NCI-H446 (cell line): ENCODE measurements at regions not wholly inside any gene's neighbourhood (a gene's known extent, or its start where the extent isn't known, plus 50 kb on each side); places are given as distances from the start of the nearest gene placed in this dataset.
A peak's percentile ranks its signal among the peaks of the same experiment; 100 is the strongest.
"Not testable (repeated sequence)": the region's sequence is repeated elsewhere in the genome, so short reads cannot be mapped to it uniquely, and the experiment has no call there.

Source experiments
- DNase-seq, 2 experiments: peaks; one replicate each; lab custom pipeline; 2025; lab: John Stamatoyannopoulos, UW

DNA sequence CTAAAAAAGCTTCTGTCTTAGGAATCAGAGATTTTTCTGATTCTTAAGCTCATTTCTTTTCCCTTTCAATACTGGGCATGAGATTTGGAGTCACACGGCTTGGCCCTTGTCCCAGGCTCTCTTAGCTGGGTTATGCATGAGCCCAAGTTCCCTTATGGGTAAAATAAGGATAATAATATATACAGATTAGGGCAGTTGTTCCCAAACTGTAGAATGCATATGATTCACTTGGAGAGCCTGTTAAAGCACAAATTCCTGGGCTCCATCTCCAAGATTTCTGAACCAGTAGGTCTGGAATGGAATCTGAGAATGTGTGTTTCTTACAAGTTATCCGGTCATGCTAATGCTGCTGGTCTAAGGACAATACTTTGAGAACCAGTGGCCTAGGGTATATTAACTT, 154.0 kb downstream of the REEP3 start:
- peak in 1 of 2 experiments; percentile 38 for DNase-seq

DNA sequence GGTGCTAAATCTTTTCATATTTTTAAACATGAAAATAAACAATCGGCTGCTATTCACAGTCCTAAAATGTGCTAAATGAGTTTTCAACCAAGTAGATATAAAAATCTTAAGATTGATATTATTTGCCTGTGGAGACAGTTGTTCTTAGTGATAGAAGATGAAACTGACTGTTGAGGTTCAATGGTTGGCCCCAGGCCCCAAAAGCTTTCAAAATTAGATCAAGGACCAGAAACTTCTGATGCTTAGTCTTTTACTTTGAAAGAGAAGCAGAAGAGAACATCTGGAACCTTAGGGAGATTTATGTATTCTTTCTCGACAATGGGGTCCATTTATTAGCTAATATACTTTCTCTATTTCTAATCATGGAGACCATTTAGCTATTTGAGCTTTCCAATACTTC, 155.8 kb downstream of the REEP3 start:
- DNase-seq, result no peak

DNA sequence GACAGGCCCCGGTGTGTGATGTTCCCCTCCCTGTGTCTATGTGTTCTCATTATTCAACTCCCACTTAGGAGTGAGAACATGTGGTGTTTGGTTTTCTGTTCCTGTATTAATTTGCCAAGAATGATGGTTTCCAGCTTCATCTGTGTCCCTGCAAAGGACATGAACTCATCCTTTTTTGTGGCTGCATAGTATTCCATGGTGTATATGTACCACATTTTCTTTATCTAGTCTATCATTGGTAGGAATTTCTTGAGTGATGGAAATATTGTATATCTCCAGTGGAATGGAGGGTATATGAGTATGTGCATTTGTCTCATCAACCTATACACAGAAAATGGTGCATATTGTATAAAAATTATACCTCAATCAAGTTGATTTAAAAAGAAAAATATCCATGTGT, 159.3 kb downstream of the REEP3 start:
- not testable (repeated sequence) for DNase-seq

DNA sequence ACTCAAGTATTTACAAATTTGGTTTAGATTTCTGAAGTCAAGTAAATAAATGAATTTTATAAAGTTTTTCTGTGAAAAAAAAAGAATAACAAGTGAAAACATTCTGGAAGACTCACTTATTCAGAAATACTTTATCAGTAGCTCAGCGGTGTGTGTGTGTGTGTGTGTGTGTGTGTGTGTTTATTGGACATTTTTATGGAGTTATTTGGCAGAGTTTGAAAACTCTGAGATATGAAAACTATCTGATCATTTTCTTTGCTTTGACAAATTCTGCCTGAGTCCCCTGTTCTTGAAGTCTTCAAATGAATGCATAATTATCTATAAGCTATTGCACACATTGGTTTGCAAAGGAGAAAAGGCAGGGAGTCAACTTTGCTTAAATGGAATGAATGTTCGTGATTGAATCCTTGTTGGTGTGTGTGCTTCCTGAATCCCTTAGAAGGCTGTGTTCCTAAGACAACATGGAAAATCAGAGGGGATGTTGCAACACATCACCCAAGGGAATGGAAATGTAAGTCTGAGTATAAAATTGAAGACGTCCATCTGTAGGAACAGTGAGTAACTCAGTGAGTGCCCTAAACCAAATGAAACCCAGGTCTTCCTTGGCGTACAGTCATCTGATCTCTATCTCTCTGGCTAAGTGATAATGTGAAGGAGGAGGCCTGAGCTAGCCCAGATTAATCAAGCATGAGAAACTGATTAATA, 160.9 kb downstream of the REEP3 start:
- no peak for DNase-seq

DNA sequence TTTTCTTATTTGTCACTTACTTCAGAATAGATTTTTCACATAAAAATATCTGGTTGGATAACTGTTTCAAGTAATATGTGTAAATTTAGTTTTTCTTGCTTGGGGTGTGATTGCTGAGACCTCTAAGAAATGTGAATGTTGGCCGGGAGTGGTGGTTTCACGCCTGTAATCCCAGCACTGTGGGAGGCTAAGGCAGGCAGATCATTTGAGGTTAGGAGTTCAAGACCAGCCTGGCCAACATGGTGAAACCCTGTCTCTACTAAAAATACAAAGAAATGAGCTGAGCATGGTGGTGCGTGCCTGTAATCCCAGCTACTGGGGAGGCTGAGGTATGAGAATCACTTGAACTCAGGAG, 161.5 kb downstream of the REEP3 start:
- not testable (repeated sequence) for DNase-seq

DNA sequence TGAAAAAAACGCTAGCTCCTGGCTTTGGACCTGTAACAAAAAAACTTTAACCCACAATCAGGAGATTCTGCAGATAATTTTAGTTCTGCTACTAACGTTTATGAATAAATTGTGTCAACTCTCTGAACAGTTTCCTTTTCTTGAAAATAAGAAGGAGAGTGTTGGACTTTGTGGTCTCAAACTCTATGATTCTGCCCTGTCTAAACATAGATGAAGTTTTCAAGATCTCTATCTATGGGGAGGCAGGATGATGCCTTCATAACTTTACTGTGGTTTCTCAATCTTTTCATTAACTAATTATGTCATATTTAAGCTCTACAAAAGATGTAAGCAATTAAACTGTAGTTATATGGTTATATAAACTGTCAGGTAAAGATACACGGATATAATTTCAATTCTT, 162.0 kb downstream of the REEP3 start:
- no peak for DNase-seq

DNA sequence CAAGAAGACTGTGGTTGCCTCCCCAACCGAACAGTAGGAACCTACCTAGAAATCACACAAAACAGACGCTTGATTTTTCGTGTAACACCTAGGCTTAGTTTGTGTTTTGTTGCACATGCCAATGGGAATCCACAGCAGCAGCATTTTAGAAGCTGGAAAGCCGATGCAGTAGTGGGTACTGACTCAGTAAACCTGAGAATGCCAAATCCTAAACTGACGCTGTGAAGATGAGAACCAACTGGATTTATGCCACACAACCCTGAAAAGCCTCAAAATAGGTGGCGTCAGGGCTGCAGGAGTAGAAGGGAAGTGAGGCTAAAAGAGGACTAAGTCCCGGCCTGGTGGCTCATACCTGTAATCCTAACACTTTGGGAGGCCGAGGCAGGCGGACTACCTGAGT, 162.5 kb downstream of the REEP3 start:
- no peak for DNase-seq

DNA sequence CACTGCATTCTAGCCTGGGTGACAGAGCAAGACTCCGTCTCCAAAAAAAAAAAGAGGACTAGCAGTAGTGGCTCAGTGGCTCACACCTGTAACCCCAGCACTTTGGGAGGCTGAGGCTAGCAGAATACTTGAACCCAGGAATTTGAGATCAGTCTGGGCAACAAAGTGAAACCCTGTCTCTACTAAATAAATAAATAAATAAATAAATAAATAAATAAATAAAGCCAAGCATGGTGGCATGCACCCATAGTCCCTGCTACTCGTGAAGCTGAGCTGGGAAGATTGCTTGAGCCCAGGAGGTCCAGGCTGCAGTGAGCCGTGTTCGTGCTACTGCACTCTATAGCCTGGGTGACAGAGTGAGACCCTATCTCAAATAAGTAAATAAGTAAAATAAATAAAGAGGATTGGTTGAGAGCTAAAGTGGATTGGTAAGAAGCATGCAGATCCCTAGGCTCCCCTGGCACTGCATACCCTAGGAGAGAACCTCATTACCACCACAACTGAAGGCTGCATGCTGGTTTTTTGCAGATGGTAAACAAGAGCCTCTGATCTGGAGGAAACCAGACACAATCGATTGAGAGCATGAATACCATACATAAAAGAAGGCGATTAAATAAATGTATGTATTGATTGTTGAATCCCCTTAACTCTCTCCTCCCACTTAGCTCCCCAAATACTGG, 163.2 kb downstream of the REEP3 start:
- DNase-seq, result no peak

DNA sequence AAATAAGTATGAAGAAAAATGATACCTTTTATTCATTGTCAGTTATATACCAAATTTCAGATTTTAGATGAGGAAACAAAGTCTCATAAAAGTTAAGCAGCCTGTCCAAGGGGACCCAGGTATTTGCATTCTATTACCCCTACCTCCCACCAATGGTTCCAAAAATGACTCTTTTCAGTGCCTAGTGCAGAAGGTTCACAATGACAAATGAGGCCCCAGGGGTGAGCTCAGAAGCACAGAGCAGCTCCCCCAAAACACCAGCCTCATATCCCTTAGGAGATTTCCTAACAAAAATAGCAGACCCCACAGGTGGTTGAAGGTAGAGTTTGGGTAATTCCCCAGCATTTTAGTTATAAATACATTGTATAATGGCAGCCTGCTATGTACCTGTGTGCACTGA, 168.6 kb downstream of the REEP3 start:
- DNase-seq, result no peak

DNA sequence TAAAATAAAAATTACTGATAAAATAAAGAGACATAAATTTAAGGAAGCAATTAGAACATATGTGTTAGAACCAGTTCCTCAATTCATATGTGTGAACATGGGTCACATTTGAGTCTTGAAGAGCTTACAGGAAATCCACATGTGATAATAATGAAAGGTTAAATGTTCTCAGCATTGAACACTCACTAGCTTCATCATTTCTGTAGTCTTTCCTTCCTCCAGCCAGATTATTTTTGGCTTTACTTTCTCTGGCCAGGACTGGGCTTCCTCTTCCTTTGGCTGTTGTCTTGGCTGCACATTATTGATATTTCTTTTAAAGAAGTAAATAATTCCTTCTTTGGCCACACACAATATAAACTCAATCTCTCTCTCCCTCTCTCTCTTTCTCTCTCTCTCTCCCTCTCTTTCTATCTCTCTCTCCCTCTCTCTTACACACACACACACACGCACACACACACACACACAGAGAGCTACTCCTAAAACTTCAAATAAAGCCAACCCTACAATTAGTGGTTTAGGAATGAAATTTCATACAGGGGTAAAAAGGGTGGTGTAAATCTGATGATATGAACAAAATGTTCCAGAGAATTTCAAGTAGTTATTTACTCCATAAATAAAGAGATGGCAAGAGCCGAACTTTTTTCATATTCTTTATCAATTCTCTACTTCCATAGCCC, 171.2 kb downstream of the REEP3 start:
- DNase-seq, result no peak

DNA sequence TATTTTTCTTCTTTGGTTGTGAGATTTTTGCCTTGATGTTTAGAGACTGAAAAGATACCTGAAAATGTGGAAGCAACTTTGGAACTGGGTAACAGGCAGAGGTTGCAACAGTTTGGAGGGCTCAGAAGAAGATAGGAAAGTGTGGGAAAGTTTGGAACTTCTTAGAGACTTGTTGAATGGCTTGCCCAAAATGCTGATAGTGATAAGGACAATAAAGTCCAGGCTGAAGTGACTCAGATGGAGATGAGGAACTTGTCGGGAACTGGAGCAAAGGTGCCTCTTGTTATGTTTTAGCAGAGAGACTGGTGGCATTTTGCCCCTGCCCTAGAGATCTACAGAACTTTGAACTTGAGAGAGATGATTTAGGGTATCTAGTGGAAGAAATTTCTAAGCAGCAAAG, 171.8 kb downstream of the REEP3 start:
- DNase-seq, result not testable (repeated sequence)

DNA sequence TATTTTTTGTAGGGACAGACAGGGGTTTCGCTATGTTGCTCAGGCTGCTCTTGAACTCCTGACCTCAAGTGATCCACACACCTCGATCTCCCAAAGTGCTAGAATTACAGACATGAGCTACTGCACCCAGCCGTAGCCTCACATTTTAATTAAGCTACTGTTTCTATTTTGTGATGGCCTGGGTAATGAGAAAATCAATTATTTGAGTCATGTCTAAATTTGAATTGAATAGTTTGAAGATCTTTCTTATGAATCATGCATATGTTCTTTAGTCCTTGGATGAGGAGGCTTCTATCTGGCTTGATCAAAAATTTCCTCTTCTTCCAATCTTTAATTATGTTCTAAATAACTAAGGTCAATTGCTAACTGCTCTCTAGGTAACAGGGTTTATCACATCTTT, 175.0 kb downstream of the REEP3 start:
- no peak for DNase-seq

DNA sequence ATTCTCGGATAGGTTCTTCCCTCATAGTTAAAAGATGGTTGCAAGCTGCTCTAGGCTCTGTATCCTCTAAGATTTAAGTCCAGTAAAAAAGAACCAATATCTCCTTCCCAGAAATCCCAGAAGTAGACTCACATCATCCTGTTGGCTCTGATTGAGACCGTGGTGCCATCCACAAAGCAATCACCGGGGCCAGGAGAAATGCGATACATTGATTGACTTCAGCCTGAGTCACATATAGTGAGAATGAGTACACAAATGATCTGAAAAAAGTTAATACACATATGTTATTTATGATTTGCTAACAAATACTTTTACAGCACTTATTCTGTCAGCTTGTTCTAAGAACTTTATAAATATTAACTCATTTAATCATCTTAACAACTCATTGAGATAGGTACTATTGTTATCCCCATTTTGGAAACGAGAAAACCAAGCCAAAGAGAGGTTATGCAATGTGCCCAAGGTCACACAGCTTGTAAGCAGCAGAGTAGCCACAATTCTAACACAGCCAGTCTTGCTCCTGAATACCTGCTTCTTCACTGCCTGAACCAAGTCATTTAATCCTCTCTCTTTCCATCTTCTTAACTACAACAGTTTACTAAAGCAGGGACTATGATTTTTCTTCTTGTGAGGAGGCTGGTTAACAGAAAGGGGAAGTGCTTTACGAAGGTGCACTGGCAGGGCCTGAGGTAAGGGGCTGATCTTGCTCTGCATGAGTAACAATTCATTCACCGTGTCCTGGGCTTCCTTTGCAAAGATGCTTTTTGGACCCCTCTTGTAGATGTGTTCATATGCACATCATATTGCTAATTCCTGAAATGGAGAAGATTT, 177.0 kb downstream of the REEP3 start:
- DNase-seq, result no peak

DNA sequence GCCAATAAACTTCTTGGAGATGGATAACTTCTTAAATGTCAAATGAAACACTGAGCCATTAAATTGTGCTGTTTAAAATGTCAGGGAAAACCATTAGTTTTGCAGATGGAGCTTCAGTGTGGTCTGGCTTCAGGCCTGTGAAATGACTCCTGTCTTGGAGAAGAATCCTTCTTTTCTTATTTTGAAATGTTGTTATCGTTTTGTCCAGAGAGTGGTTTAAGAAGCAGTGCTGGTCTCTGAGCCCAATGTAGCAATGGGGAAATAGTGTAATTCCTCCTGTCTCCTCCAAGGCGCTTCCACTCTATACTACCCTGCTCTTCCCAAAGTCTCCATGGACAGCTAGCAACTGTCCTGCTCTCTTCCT, 177.6 kb downstream of the REEP3 start:
- DNase-seq, result no peak

DNA sequence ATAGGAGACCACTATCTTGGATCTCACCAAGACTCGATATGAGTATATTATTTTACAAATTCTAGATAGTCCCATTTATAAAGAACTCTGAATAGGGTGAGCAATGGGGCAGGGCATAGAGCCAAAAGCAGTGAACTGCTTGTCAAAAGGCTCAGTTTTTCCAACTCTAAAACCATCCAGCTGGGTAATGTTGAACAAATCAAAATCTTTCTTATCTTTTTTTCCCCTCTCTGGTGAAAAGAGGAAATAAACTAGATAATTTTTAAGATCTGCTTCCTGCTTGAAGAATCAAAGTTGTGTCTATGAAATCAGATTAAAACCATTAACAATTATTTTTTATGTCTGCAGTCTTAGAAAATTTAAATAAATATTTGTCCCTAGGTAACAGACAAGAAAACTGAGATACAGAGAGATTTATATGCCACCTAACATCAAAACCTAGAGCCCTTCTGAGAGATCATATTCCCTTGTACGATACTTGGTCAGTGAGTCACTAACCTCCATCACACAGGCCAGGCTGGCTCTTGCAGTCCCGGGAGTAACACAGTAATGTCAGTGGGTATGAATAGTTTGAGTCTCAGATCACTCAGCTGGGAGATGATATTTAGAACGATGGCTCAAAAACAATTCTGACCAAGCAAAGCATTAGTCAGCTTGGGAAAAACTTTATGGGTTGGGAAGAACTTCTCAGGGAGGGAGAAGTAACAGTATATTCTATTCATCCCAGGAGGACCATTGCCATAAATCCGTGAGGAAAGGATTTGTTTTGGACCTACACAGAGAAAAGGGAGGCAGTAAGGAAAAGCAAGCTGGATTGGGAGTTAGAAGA, 178.8 kb downstream of the REEP3 start:
- peak in 1 of 2 experiments; percentile 25 for DNase-seq

DNA sequence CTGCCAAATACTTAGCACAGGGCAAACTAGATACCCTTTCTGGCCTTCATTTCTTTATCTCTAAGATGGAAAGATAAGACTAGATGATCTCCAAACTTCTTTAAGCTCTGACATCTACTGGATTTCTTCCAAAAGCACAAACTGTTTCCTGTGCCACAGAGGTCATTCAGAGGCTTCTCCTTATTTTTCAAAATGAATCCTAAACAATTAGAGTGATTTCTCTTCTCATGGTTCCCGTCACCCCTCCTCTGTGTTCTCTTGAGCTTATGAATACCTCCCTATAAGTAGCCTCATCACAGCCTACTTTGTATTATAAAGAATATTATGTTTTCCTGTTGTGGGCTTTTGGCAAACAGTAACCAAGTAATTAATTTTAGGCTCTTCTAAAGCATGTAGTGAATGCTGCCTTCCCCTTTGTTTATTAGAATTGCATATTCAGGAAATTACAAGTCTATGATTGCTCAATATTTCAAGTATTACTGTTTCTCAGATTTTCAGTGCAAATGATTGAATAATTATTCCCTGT, 179.5 kb downstream of the REEP3 start:
- no peak for DNase-seq

DNA sequence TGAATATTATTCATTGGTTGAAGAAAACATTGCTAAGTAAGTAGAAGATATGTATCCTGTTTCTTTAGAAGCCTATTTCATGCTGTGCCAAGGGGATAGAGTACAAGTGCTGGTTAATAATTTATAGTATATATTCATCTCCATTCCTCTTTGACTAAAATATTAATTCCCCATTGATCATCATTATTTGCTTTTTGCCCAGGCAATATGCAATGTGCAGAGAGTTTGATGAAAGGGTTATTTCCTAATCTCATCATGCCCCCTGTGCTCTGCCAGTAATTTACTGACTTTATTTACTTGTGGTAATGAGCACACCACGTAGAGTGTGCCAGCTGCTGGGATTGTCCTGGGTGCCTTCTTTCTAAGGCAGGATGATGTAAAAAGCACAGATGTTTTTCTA, 180.9 kb downstream of the REEP3 start:
- DNase-seq, result no peak

DNA sequence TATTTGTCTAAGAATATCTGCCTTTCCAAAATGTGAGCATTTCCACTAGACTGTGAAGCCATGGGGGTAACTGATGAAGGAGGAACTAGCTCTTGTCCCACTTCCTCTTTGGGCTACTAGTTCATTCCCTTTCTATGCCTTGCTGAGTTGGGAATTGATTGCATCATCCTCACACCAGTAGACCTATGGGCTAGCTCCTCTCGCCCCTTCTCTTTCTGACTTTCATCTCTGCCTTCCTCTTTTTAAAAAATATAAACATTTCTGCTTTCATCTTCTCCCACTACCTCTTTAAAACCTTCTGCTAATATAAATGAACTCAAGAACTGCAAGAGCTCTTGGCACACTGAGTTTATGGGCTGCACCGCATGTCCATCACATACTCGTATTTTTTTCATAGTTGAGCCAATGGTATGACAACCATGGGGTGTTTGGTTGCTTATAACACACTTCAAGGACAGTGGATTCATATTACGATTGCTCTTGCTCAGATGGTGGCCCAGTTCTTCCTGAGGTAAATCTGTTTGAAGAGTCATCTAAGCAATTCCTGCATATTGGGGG, 182.0 kb downstream of the REEP3 start:
- no peak for DNase-seq

DNA sequence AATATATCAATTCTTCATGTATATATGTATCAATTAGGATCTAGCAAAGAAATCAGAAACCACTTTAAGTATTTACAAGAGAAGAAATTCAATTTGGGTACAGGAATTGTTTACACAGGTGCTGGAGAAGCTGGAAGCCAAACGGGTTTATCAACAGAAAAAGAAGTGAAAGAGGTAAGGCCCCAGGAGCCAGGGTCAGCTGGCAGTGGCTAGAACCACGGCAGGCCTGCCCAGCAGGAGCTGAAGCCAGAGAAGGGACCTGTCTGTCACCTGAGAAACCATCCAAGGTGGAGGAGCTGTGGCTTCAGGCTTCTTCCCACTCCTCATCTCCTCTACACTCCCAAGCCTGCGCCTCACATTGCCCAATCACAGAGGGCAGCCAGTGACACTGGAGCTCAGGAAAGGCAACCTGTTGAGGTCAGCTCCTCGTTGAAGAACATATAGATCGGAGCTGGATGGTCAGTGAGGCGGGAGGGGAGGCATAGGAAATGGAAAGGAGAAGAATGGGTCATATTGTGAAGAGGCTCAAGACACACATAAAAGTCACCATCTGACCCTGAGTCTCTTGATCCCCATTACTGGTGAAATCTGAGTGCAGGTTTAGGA, 182.6 kb downstream of the REEP3 start:
- DNase-seq, result no peak

DNA sequence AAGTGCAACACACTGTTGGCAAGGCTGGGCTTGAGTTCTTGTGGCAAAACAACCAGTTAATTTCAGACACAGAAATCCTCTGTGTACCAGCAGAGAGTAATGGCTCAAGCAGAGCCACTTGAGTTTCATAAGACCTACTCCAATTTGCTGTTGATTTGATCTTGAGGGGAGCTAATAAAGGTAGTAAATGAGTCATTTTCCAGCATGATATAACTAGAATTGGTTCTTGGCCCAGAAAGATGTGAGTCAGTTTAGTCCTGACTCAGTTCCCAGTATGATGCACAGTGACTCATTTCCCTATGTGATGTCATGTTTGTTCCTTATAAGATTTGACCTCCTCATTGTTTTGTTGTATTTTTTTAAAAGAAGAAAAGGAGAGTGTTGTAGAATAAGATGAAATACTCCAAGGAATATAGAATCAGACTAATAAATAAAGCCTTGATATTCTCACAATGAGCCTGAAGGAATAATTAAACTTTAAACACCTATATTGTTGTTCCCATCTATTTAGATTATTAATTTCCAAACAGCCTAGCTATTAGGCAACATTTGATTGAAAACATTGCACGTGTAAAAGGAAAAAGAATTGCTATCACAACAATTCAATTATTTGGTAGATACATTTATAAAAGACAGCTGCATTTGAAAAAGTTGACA, 186.2 kb downstream of the REEP3 start:
- DNase-seq, result peak; percentile 27 to 79
